Psoas muscle (tissue), 7 donors: ENCODE measurements at regions not wholly inside any gene's neighbourhood (a gene's known extent, or its start where the extent isn't known, plus 50 kb on each side); places are given as distances from the start of the nearest gene placed in this dataset.

Experiments
- ATAC-seq, 4 donors: fragments of 200-7000 bp; cut with Tn5 transposase; one replicate each; pipeline ENCODE4 v1.9.1; 2020; ENCODE audit warnings: moderate library complexity in 3 of 4, mild to moderate bottlenecking in 2 of 4
- DNase-seq, 2 donors: peaks; one replicate each; pipeline ENCODE4 v3.0.0-alpha.2; 2020
- H3K27ac ChIP-seq: fragments of 200-600 bp; one replicate; pipeline ENCODE4 v1.8.0; 2022
- H3K27me3 ChIP-seq, 3 donors: fragments of 200-600 bp in 1 of 3; one replicate each; pipeline versions ENCODE4 v1.6.1 to v1.8.0; 2013 to 2022; ENCODE audit warnings: low read length in 2 of 3, mild to moderate bottlenecking in 2 of 3, moderate library complexity in 1 of 3; ENCODE audit not compliant: insufficient read depth in 3 of 3
- H3K36me3 ChIP-seq, 2 donors: fragments of 200-600 bp in 1 of 2; one replicate each; pipeline versions ENCODE4 v1.6.1 to v1.8.0; 2013 to 2022; ENCODE audit warnings: low read depth in 1 of 2, mild to moderate bottlenecking in 1 of 2, moderate library complexity in 1 of 2; ENCODE audit not compliant: insufficient read depth in 1 of 2
- H3K4me1 ChIP-seq: fragments of 200-600 bp; one replicate; pipeline ENCODE4 v1.8.0; 2022
- H3K4me3 ChIP-seq: fragments of 200-600 bp; one replicate; pipeline ENCODE4 v1.8.0; 2022; ENCODE audit warnings: mild to moderate bottlenecking
- H3K9me3 ChIP-seq: fragments of 200-600 bp; one replicate; pipeline ENCODE4 v1.8.0; 2022
- WGBS, 3 donors: extraction: QIAGEN DNeasy Blood & Tissue Kit; methylation state at CpG; one replicate each; pipeline versions ENCODE4 v1.1.6 to v1.1.7; 2013; 5-methylcytosine and 5-hydroxymethylcytosine counted together
- intact Hi-C, 2 donors: fragments of 100-400 bp; cut with DNase I; formaldehyde crosslinking; loops; one replicate each; pipeline versions ENCODE4 v1.11.0 to v1.14.2; 2022
- TF ChIP-seq, protein P1 (sequence below): fragments of 200-600 bp; IDR thresholded peaks from one replicate; pipeline ENCODE4 v1.8.0; 2022; ENCODE audit warnings: antibody characterized with exemption
- donor health status: healthy with polysubstance abuse.
- donor health status: DM: no; HTN: no; CAD: no; lungs with moderate emphysema.
- donor health status: Bipolar disorder and iron deficiency.
- donor health status: healthy.
- donor health status: DM: yes; HTN: yes; CAD: no.
- donor health status: DM: no; HTN: no; CAD: no.
- donor health status: DM: yes; HTN: yes; CAD: no.

DNA sequence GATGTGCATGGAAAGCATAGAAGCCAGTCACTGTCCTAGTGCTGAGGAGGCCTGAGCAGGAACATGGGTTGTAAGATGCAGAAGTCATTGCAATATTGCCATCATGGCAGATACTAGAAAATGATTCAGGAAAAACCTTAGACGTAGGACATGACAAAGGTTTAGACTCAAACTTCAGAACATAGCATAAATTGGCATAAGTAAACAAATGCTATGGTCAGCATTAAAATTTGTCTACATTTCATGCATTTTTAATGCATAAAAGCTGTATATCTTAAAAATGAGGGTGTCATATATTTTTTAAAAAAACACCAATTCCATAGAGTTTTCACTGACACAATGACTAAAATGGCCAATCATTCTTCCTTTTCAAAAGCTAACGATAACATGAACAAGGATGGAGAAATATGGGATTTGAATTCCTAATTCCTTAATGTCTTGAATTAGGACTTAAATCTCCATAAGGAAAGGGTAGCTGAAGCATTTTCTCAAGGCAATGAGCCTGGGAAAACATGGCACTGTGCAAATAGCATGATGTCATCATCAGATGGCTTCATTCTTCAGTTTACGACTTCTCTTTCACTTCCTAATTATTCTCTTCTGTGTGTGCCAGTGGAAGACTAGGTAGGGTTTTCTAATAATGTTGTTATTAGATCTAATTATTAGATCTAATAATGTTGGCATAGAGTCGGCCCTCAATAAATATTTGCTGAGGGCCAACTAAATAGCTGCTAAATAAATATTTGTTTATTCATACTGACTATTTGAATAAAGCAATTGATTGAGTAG is 125.1 kb upstream of the FRG1 start:
- Histone ChIP-seq H3K9me3 (no peaks in the 10 kb centered on the region), H3K4me3 (no peak overlapping the region), H3K27me3 (no peaks in the 10 kb centered on the region), H3K27ac (no peak overlapping the region), H3K4me1 (no peaks in the 10 kb centered on the region), H3K36me3 (no peaks in the 10 kb centered on the region)
- DNase-seq = no peak
- intact Hi-C loops = no loop called here
- WGBS, 3 donors = 67 to 71% (median 70%) methylated on average over 4 of the region's 4 CpGs
- ATAC-seq = no peak
- TF ChIP-seq, protein P1, sequence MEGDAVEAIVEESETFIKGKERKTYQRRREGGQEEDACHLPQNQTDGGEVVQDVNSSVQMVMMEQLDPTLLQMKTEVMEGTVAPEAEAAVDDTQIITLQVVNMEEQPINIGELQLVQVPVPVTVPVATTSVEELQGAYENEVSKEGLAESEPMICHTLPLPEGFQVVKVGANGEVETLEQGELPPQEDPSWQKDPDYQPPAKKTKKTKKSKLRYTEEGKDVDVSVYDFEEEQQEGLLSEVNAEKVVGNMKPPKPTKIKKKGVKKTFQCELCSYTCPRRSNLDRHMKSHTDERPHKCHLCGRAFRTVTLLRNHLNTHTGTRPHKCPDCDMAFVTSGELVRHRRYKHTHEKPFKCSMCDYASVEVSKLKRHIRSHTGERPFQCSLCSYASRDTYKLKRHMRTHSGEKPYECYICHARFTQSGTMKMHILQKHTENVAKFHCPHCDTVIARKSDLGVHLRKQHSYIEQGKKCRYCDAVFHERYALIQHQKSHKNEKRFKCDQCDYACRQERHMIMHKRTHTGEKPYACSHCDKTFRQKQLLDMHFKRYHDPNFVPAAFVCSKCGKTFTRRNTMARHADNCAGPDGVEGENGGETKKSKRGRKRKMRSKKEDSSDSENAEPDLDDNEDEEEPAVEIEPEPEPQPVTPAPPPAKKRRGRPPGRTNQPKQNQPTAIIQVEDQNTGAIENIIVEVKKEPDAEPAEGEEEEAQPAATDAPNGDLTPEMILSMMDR = no peak

GRCh38 chr4:189822326-189822725 is 118.3 kb upstream of the FRG1 start:
- Histone ChIP-seq H3K4me1 (no peaks in the 10 kb centered on the region), H3K9me3 (no peaks in the 10 kb centered on the region), H3K27ac (no peak overlapping the region), H3K27me3 (no peaks in the 10 kb centered on the region), H3K36me3 (no peaks in the 10 kb centered on the region), H3K4me3 (no peak overlapping the region)
- TF ChIP-seq, protein P1 = no peak
- DNase-seq (no peak), ATAC-seq (no peak)
- WGBS, 3 donors = 84 to 89% (median 87%) methylated on average over 3 of the region's 3 CpGs
- intact Hi-C loops = no loop called here

DNA sequence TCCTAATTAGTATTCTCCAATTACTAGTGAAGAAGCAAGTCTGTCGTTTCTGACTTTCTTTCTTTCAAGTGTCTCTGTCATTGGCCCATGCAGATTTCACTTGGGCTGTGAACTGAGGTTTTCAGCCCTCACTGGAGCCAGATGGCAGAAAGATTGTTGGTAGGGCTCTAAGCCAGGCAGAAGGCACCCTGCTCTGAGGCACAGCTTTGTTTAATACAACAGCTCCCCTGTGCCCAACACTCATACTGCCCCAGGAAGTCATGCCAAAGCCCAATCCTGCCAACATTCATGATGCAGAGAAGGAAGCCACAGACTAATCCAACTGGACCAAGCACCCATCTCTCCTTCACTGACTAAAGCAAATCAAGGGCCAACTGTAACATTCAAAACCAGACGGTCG is 117.1 kb upstream of the FRG1 start:
- no peak overlapping the region for H3K27ac ChIP-seq
- ATAC-seq (no peak), DNase-seq (no peak)
- no peaks in the 10 kb centered on the region for H3K9me3 ChIP-seq
- intact Hi-C loops = no loop called here
- WGBS, 3 donors = 21 to 36% (median 28%) methylated on average over 3 of the region's 3 CpGs
- no peaks in the 10 kb centered on the region for H3K27me3 ChIP-seq
- no peak overlapping the region for H3K4me3 ChIP-seq
- no peaks in the 10 kb centered on the region for H3K36me3 ChIP-seq
- TF ChIP-seq, protein P1 = no peak
- H3K4me1 ChIP-seq = no peaks in the 10 kb centered on the region

DNA sequence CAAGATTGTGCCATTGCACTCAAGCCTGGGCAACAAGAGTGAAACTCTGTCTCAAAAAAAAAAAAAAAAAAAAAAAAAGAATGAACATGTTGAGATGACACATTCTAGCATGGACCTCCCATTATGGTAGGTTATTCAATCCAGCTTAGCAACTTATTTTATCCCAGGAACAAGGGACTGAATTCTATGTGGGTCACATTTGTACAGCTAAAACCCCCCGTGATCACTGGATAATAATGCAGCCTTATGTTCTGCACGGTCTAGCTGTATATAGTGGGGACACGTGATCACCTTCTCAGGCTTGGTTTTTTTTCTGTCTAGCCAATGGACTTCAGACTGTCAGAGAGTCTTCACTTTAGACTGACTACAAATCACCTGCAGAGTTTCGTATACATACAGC is 115.2 kb upstream of the FRG1 start:
- H3K4me3 ChIP-seq = no peak overlapping the region
- ATAC-seq (no peak), DNase-seq (no peak)
- no peaks in the 10 kb centered on the region for H3K4me1 ChIP-seq
- 90 to 91% (median 90%) methylated on average over 4 of the region's 4 CpGs for WGBS, 3 donors
- intact Hi-C loops = no loop called here
- TF ChIP-seq, protein P1 = no peak
- H3K27ac ChIP-seq = no peak overlapping the region
- no peaks in the 10 kb centered on the region for H3K36me3 ChIP-seq
- H3K9me3 ChIP-seq = no peaks in the 10 kb centered on the region
- no peaks in the 10 kb centered on the region for H3K27me3 ChIP-seq

DNA sequence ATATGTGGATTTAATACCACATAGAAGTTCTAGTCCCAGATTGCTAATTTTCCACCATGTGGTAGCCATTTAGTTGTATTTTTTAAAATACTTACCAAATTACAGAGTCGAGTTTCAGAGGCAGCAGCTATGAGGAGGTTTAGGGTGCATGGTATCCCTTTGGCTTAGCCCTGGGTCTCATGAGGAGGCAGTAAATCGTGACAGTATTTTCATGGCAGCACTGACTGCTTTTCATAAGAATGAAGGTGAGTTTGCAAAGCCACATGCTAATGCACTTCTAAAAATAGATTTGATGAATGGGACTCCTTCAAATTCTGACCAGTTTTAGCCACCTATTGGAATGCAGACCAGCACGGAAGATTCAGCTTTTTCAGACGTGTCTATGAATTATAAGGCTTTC is 114.0 kb upstream of the FRG1 start:
- H3K36me3 ChIP-seq = no peaks in the 10 kb centered on the region
- TF ChIP-seq, protein P1 = no peak
- H3K4me3 ChIP-seq = no peak overlapping the region
- no peaks in the 10 kb centered on the region for H3K27me3 ChIP-seq
- WGBS, 3 donors = 55 to 68% (median 61%) methylated on average over 4 of the region's 4 CpGs
- H3K9me3 ChIP-seq = no peaks in the 10 kb centered on the region
- ATAC-seq (no peak), DNase-seq (no peak)
- H3K27ac ChIP-seq = no peak overlapping the region
- no peaks in the 10 kb centered on the region for H3K4me1 ChIP-seq
- intact Hi-C loops = no loop called here
